ENCODE measurements at regions not wholly inside any gene's neighbourhood (a gene's known extent, or its start where the extent isn't known, plus 50 kb on each side); places are given as distances from the start of the nearest gene placed in this dataset.

DNA sequence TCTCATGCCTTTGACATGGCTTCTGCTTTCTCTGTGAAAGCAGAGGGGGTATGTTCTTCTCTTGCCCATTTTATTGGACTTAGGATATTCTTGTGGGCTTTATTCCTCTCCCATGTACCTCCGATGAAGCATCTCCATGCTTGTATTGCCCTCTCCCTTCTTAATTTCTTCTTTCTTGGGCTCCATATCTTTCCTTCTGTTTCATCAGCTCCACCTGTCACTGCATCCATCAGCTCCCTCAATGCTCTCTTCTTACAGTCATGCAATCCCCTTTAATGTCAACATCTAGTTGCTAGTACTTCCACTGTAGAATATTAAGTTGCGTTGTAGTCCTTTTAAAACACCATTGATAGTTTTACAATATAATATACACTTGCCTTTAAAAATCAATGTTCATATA, 257.6 kb downstream of the GPAT3 start:
- no peak overlapping the region for H3K4me2 ChIP-seq
- H3K9me2 ChIP-seq (ENCODE audit: insufficient read depth), result no peaks in the 10 kb centered on the region
- H3K9me3 Mint-ChIP-seq, result no peaks in the 10 kb centered on the region
- no peaks in the 10 kb centered on the region for H3K27me3 Mint-ChIP-seq (ENCODE audit: insufficient read depth, low read depth, poor library complexity)
- no peak for ATAC-seq
- H3K4me3 Mint-ChIP-seq, result no peak overlapping the region
- no peaks in the 10 kb centered on the region for H3K36me3 ChIP-seq (ENCODE audit: insufficient read depth)
- H3K4me1 Mint-ChIP-seq, result no peaks in the 10 kb centered on the region
- no peak overlapping the region for H3K4me3 ChIP-seq
- no peak for DNase-seq (ENCODE audit: low spot score)
- no peaks in the 10 kb centered on the region for H4K20me1 ChIP-seq (replicated peaks; ENCODE audit: insufficient read depth)
- H3F3A ChIP-seq (replicated peaks; ENCODE audit: low read depth), result no peaks in the 10 kb centered on the region
- no peaks in the 10 kb centered on the region for H3K36me3 Mint-ChIP-seq (ENCODE audit: low read depth)
- no peaks in the 10 kb centered on the region for H3K27me3 ChIP-seq (ENCODE audit: insufficient read depth)
- H3K27ac ChIP-seq (ENCODE audit: low read depth), result no peak overlapping the region
- H3K79me2 ChIP-seq (replicated peaks; ENCODE audit: insufficient read depth), result no peaks in the 10 kb centered on the region
- H2AFZ ChIP-seq, result no peak overlapping the region
- TF ChIP-seq STAT1 (IDR thresholded peaks at IDR 0.05; ENCODE audit: unreplicated experiment), result no peak
- TF ChIP-seq, protein P1, sequence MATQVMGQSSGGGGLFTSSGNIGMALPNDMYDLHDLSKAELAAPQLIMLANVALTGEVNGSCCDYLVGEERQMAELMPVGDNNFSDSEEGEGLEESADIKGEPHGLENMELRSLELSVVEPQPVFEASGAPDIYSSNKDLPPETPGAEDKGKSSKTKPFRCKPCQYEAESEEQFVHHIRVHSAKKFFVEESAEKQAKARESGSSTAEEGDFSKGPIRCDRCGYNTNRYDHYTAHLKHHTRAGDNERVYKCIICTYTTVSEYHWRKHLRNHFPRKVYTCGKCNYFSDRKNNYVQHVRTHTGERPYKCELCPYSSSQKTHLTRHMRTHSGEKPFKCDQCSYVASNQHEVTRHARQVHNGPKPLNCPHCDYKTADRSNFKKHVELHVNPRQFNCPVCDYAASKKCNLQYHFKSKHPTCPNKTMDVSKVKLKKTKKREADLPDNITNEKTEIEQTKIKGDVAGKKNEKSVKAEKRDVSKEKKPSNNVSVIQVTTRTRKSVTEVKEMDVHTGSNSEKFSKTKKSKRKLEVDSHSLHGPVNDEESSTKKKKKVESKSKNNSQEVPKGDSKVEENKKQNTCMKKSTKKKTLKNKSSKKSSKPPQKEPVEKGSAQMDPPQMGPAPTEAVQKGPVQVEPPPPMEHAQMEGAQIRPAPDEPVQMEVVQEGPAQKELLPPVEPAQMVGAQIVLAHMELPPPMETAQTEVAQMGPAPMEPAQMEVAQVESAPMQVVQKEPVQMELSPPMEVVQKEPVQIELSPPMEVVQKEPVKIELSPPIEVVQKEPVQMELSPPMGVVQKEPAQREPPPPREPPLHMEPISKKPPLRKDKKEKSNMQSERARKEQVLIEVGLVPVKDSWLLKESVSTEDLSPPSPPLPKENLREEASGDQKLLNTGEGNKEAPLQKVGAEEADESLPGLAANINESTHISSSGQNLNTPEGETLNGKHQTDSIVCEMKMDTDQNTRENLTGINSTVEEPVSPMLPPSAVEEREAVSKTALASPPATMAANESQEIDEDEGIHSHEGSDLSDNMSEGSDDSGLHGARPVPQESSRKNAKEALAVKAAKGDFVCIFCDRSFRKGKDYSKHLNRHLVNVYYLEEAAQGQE (IDR thresholded peaks at IDR 0.05; ENCODE audit: unreplicated experiment), result no peak
- TF ChIP-seq, protein P2, sequence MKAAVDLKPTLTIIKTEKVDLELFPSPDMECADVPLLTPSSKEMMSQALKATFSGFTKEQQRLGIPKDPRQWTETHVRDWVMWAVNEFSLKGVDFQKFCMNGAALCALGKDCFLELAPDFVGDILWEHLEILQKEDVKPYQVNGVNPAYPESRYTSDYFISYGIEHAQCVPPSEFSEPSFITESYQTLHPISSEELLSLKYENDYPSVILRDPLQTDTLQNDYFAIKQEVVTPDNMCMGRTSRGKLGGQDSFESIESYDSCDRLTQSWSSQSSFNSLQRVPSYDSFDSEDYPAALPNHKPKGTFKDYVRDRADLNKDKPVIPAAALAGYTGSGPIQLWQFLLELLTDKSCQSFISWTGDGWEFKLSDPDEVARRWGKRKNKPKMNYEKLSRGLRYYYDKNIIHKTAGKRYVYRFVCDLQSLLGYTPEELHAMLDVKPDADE (IDR thresholded peaks at IDR 0.05), result no peak
- H3K4me1 ChIP-seq (ENCODE audit: insufficient read depth), result no peaks in the 10 kb centered on the region
- no peak overlapping the region for H3K27ac Mint-ChIP-seq

DNA sequence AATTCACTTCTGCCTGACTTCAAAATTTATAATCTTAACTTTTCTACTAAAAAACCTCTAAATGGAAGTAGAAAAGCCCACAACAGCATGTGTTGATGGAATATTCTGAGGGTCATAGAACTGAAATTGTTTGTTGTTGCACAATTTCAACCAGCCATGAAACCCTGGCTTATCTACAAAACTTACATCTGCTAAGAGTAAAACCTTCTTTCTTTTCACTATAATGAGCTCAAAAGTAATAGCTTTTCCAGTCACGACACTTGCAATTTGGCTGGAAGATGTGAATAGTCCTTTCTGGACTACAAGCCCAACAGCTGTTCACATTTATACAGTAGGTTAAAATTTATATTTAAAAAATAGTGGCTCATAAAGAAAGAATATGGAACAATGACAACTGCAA, 250.0 kb downstream of the GPAT3 start:
- H3K36me3 Mint-ChIP-seq (ENCODE audit: low read depth), result no peaks in the 10 kb centered on the region
- Histone ChIP-seq H3F3A (replicated peaks; ENCODE audit: low read depth) (no peaks in the 10 kb centered on the region), H3K4me2 (no peak overlapping the region), H2AFZ (no peak overlapping the region), H3K36me3 (ENCODE audit: insufficient read depth) (no peaks in the 10 kb centered on the region), H4K20me1 (replicated peaks; ENCODE audit: insufficient read depth) (no peaks in the 10 kb centered on the region), H3K4me3 (no peak overlapping the region), H3K79me2 (replicated peaks; ENCODE audit: insufficient read depth) (no peaks in the 10 kb centered on the region), H3K4me1 (ENCODE audit: insufficient read depth) (peaks cover 8% of the 10 kb centered on the region), H3K27me3 (ENCODE audit: insufficient read depth) (no peaks in the 10 kb centered on the region), H3K27ac (ENCODE audit: low read depth) (no peak overlapping the region), H3K9me2 (ENCODE audit: insufficient read depth) (peaks cover 9% of the 10 kb centered on the region; the same call in 1 of the 2 replicates)
- ATAC-seq, result no peak
- H3K27ac Mint-ChIP-seq, result no peak overlapping the region
- no peak overlapping the region for H3K4me3 Mint-ChIP-seq
- H3K9me3 Mint-ChIP-seq, result no peaks in the 10 kb centered on the region; the same call in 2 of the 3 replicates
- H3K4me1 Mint-ChIP-seq, result peaks cover 8% of the 10 kb centered on the region
- no peaks in the 10 kb centered on the region for H3K27me3 Mint-ChIP-seq (ENCODE audit: insufficient read depth, low read depth, poor library complexity)
- no peak for DNase-seq (ENCODE audit: low spot score)
- no peak for TF ChIP-seq NANOG (IDR thresholded peaks at IDR 0.05; ENCODE audit: borderline replicate concordance)
- TF ChIP-seq, protein P3, sequence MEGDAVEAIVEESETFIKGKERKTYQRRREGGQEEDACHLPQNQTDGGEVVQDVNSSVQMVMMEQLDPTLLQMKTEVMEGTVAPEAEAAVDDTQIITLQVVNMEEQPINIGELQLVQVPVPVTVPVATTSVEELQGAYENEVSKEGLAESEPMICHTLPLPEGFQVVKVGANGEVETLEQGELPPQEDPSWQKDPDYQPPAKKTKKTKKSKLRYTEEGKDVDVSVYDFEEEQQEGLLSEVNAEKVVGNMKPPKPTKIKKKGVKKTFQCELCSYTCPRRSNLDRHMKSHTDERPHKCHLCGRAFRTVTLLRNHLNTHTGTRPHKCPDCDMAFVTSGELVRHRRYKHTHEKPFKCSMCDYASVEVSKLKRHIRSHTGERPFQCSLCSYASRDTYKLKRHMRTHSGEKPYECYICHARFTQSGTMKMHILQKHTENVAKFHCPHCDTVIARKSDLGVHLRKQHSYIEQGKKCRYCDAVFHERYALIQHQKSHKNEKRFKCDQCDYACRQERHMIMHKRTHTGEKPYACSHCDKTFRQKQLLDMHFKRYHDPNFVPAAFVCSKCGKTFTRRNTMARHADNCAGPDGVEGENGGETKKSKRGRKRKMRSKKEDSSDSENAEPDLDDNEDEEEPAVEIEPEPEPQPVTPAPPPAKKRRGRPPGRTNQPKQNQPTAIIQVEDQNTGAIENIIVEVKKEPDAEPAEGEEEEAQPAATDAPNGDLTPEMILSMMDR (conservative IDR thresholded peaks at IDR 0.05; ENCODE audit: low read depth in 2 of 2), result no peak
- no peak for TF ChIP-seq EZH2phosphoT487 (IDR thresholded peaks at IDR 0.05; ENCODE audit: unreplicated experiment)
- TF ChIP-seq CREB1 (CRISPR knock-in tag; IDR thresholded peaks at IDR 0.05; ENCODE audit: low read depth), result no peak
- TF ChIP-seq, protein P2 (IDR thresholded peaks at IDR 0.05), result no peak
- TF ChIP-seq ZNF331 (CRISPR knock-in tag; IDR thresholded peaks at IDR 0.05; ENCODE audit: low read depth), result no peak
- TF ChIP-seq POLR2AphosphoS5 (IDR thresholded peaks at IDR 0.05; ENCODE audit: low read depth), result no peak
- no peak for TF ChIP-seq EZH2 (IDR thresholded peaks at IDR 0.05; ENCODE audit: low read depth, unreplicated experiment)
- no peak for TF ChIP-seq ZNF114 (CRISPR knock-in tag; IDR thresholded peaks at IDR 0.05)
- TF ChIP-seq JUNB (IDR thresholded peaks at IDR 0.05; ENCODE audit: unreplicated experiment), result no peak
- TF ChIP-seq, protein P1 (IDR thresholded peaks at IDR 0.05; ENCODE audit: unreplicated experiment), result no peak

Data from GM23338 (cell line).